Spleen (tissue), 11 donors: ENCODE measurements at regions not wholly inside any gene's neighbourhood (a gene's known extent, or its start where the extent isn't known, plus 50 kb on each side); places are given as distances from the start of the nearest gene placed in this dataset.

ENCODE experiments used
- DNase-seq: peaks from one replicate; pipeline ENCODE4 v3.0.0-alpha.2; 2020
- H3K27ac ChIP-seq, 8 donors: fragments of 200-600 bp; sonication (generic) in 7 of 8; 1 replicate in 4 of 8; 2 replicates in 4 of 8; pipeline versions ENCODE4 v1.5.0 to v1.8.0; 2016 to 2021; ENCODE audit warnings: inconsistent platforms in 4 of 8, mild to moderate bottlenecking in 4 of 8, moderate library complexity in 1 of 8
- H3K27me3 ChIP-seq, 7 donors: fragments of 200-600 bp; sonication (generic) in 6 of 7; replicated peaks in 1 of 7; 1 replicate in 4 of 7; 2 replicates in 3 of 7; pipeline versions ENCODE4 v1.5.0 to v1.8.0; 2016 to 2021; ENCODE audit warnings: inconsistent platforms in 3 of 7, mild to moderate bottlenecking in 1 of 7
- H3K36me3 ChIP-seq, 6 donors: fragments of 200-600 bp; sonication (generic) in 5 of 6; 1 replicate in 4 of 6; 2 replicates in 2 of 6; pipeline versions ENCODE4 v1.5.0 to v1.8.0; 2016 to 2021; ENCODE audit warnings: inconsistent platforms in 2 of 6
- H3K4me1 ChIP-seq, 6 donors: fragments of 200-600 bp; sonication (generic) in 5 of 6; 1 replicate in 3 of 6; 2 replicates in 3 of 6; pipeline versions ENCODE4 v1.5.0 to v1.8.0; 2016 to 2021; ENCODE audit warnings: inconsistent platforms in 3 of 6
- H3K4me3 ChIP-seq, 8 donors: fragments of 200-600 bp; sonication (generic) in 7 of 8; 1 replicate in 4 of 8; 2 replicates in 4 of 8; pipeline versions ENCODE4 v1.5.0 to v1.8.0; 2016 to 2021; ENCODE audit warnings: inconsistent platforms in 4 of 8, mild to moderate bottlenecking in 4 of 8, moderate library complexity in 2 of 8
- H3K9me3 ChIP-seq, 8 donors: fragments of 200-600 bp; sonication (generic) in 7 of 8; 1 replicate in 4 of 8; 2 replicates in 4 of 8; pipeline versions ENCODE4 v1.5.0 to v1.8.0; 2016 to 2021; ENCODE audit warnings: inconsistent platforms in 4 of 8
- POLR2A ChIP-seq, 3 donors: fragments of 450-650 bp; IDR thresholded peaks; one replicate each; pipeline ENCODE4 v1.5.1; 2017; ENCODE audit warnings: antibody characterized with exemption in 3 of 3, mild to moderate bottlenecking in 1 of 3
- POLR2AphosphoS5 ChIP-seq, 3 donors: sonication (generic); formaldehyde crosslinking; IDR thresholded peaks; one replicate each; pipeline ENCODE4 v1.5.1; 2017; ENCODE audit warnings: antibody characterized with exemption in 3 of 3
- WGBS, 5 donors: extraction: QIAGEN DNeasy Blood & Tissue Kit in 3 of 5; methylation state at CpG; one replicate each; pipeline versions ENCODE4 v1.1.5 to v1.1.7; 2013 to 2018; 5-methylcytosine and 5-hydroxymethylcytosine counted together
- intact Hi-C: fragments of 100-400 bp; cut with DNase I; formaldehyde crosslinking; loops from one replicate; pipeline ENCODE4 v1.15.0; 2023; ENCODE audit warnings: low total_unique reads
- TF ChIP-seq, protein P1 (sequence below), 11 experiments: fragments of 200-600 bp in 7 of 11; fragments of 450-650 bp in 4 of 11; sonication (generic) in 4 of 11; IDR thresholded peaks in 8 of 11; conservative IDR thresholded peaks in 3 of 11; 1 replicate in 7 of 11; 2 replicates in 4 of 11; pipeline versions ENCODE4 v1.4.0 to v1.8.0; 2016 to 2021; ENCODE audit warnings: antibody characterized with exemption in 11 of 11, inconsistent platforms in 4 of 11, mild to moderate bottlenecking in 1 of 11
- donor health status: healthy with polysubstance abuse.
- donor health status: DM: no; HTN: no; CAD: no; lungs with moderate emphysema.
- donor health status: DM: no; HTN: no; CAD: no.
- donor health status: Bipolar disorder and iron deficiency.
- donor health status: healthy.
- donor health status: DM: no; HTN: no; CAD: no.
- donor health status: DM: yes; HTN: yes; CAD: no.

DNA sequence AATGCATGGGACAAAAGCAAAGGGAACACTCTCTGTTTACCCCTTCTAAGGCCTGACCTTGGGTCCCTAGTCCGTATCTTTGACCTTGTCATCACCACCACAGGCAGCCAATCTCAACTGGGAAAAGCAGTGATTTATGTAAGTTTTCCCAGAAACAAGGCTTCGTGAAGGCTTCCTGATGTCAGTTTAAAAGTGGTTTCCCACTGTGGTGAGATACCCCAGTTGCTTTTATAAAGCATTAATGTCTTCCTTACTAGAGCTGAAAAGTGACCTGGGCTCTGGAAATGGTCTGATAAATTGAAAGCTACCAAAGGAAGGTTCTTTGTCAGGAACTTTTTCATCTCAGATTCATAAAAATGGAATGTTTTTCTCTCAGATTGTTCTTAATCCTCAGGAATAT is 536.4 kb upstream of the PTBP2 start:
- intact Hi-C loops, result no loop called here
- H3K27me3 ChIP-seq, result no peaks in the 10 kb centered on the region
- H3K36me3 ChIP-seq, result no peaks in the 10 kb centered on the region
- no peak overlapping the region for H3K4me3 ChIP-seq
- WGBS, 5 donors, result 46 to 59% (median 51%) methylated on average over 2 of the region's 2 CpGs
- TF ChIP-seq POLR2AphosphoS5 (IDR thresholded peaks at IDR 0.05) (no peak), POLR2A (IDR thresholded peaks at IDR 0.05) (no peak)
- TF ChIP-seq, protein P1, sequence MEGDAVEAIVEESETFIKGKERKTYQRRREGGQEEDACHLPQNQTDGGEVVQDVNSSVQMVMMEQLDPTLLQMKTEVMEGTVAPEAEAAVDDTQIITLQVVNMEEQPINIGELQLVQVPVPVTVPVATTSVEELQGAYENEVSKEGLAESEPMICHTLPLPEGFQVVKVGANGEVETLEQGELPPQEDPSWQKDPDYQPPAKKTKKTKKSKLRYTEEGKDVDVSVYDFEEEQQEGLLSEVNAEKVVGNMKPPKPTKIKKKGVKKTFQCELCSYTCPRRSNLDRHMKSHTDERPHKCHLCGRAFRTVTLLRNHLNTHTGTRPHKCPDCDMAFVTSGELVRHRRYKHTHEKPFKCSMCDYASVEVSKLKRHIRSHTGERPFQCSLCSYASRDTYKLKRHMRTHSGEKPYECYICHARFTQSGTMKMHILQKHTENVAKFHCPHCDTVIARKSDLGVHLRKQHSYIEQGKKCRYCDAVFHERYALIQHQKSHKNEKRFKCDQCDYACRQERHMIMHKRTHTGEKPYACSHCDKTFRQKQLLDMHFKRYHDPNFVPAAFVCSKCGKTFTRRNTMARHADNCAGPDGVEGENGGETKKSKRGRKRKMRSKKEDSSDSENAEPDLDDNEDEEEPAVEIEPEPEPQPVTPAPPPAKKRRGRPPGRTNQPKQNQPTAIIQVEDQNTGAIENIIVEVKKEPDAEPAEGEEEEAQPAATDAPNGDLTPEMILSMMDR (IDR thresholded peaks at IDR 0.05 in 8 of 11, conservative IDR thresholded peaks at IDR 0.05 in 3 of 11), result no peak
- H3K27ac ChIP-seq, result no peak overlapping the region
- peaks cover 0 to 4% (median 0%) of the 10 kb centered on the region in 8 donors for H3K9me3 ChIP-seq
- DNase-seq, result no peak
- no peaks in the 10 kb centered on the region for H3K4me1 ChIP-seq

DNA sequence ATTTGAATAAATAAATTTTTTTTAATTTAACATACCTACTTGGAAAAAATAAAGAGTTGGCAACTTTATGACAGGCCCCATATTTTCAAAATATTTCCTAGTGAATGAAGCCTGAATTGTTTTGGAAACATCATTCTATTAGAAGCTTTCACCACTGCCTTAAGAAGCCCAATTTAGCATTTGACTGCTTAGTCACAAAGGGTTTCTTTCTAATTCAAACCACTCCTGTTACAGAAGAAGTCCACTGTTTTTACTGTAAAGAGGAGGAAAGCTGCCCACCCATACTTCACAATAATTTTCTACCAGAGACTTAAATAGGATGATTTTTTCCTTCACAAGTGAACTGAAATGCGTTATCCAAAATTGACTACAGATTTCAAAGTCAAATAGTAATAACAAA is 534.6 kb upstream of the PTBP2 start:
- no peaks in the 10 kb centered on the region for H3K4me1 ChIP-seq
- no peaks in the 10 kb centered on the region for H3K36me3 ChIP-seq
- 63 to 80% (median 73%) methylated on average over 1 of the region's 1 CpG for WGBS, 5 donors
- TF ChIP-seq POLR2A (IDR thresholded peaks at IDR 0.05) (no peak), POLR2AphosphoS5 (IDR thresholded peaks at IDR 0.05) (no peak)
- TF ChIP-seq, protein P1 (IDR thresholded peaks at IDR 0.05 in 8 of 11, conservative IDR thresholded peaks at IDR 0.05 in 3 of 11), result no peak
- intact Hi-C loops, result no loop called here
- peaks cover 5 to 23% (median 16%) of the 10 kb centered on the region in 8 donors for H3K9me3 ChIP-seq
- no peak overlapping the region for H3K4me3 ChIP-seq
- no peak overlapping the region for H3K27ac ChIP-seq
- H3K27me3 ChIP-seq, result no peaks in the 10 kb centered on the region
- DNase-seq, result no peak

DNA sequence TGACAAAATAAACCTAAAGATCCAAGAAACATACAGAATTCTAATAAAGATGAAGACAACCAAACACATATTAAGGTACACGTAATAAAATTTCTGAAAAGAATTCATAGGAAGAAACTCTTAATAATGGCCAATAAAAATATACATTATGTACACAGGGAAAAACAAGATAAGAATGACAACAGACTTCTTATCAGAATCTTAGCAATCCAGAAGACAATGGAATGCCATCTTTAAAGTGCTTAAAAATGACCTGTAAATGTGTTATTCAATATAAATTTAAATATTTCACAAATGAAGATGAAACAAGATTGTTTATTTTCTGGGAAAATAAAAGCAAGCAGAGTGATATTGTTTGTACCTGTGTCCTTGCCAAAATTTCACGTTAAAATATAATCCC is 530.4 kb upstream of the PTBP2 start:
- H3K27me3 ChIP-seq, result no peaks in the 10 kb centered on the region
- no peak for DNase-seq
- WGBS, 5 donors, result 26 to 68% (median 39%) methylated on average over 2 of the region's 2 CpGs
- H3K9me3 ChIP-seq, result peaks cover 5 to 39% (median 29%) of the 10 kb centered on the region in 8 donors
- TF ChIP-seq, protein P1 (IDR thresholded peaks at IDR 0.05 in 8 of 11, conservative IDR thresholded peaks at IDR 0.05 in 3 of 11), result no peak
- intact Hi-C loops, result no loop called here
- no peak overlapping the region for H3K4me3 ChIP-seq
- H3K36me3 ChIP-seq, result no peaks in the 10 kb centered on the region
- H3K4me1 ChIP-seq, result no peaks in the 10 kb centered on the region
- no peak overlapping the region for H3K27ac ChIP-seq

DNA sequence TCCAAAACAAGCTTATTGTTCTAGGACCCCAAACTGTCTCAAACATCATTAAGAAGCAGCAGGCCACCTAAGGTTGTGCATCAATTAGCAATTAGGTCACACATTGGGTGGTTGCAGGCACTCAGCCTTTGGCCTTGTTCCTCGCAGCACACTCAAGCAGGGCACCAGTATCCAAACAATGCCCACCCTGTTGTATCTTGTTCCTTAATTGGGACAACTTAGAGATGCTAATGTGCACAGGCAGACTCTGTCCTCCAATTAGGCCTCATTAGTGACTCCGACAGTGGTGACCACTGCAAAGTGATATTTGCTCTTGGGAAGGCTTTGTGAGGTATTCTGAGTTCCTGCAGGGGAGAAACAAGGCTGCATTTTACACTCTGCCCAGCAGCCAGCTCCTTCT is 515.1 kb upstream of the PTBP2 start:
- 29 to 88% (median 69%) methylated on average over 1 to 2 of the region's 2 CpGs for WGBS, 5 donors
- Histone ChIP-seq H3K27ac (no peak overlapping the region), H3K4me1 (no peaks in the 10 kb centered on the region), H3K4me3 (no peak overlapping the region), H3K36me3 (no peaks in the 10 kb centered on the region), H3K9me3 (peaks cover 0 to 4% (median 0%) of the 10 kb centered on the region in 8 donors), H3K27me3 (no peaks in the 10 kb centered on the region)
- DNase-seq, result no peak
- no peak for TF ChIP-seq POLR2AphosphoS5 (IDR thresholded peaks at IDR 0.05)
- TF ChIP-seq, protein P1 (IDR thresholded peaks at IDR 0.05 in 8 of 11, conservative IDR thresholded peaks at IDR 0.05 in 3 of 11), result no peak
- no peak for TF ChIP-seq POLR2A (IDR thresholded peaks at IDR 0.05)
- intact Hi-C loops, result no loop called here
